ENCODE measurements at regions not wholly inside any gene's neighbourhood (a gene's known extent, or its start where the extent isn't known, plus 50 kb on each side); places are given as distances from the start of the nearest gene placed in this dataset.

DNA sequence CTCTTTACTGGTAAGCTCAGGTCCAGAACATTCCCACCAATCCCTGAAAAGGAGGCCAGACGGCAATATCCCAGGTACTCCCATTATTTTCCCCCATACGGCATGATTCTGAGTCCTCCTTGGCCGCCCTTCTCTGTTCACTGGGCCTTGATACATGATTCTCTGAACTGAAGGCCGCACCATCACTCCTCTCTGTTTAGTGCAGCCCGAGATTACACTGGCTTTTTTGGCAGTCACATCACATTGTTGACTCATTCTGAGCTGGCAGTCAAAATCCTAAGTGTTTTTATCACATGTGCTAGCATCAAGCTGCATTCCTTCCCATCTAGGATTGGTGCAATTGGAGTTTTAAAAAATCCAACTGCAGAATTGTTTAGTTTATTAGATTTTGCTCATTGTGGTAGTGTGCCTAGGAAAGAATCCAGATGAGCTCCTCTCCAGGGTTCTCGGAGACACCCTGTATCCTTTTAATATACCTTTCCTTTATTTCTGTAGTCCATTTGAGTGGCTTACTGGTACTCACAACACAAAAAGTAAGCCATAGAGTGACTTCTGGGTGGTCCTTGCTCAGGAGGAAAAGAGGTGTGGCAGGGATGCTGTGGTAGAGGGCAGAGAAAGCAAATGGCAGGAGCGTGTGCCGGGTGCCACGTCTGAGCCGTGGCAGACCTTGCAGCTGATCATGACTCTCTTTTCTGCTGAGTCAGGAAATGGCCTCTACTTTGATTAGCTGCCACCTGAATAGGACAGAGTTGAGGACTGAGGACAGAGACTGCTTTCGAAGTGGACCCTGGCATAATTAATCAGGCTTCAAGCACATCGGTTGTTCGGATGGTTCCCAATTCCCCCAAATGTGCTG is 121.1 kb upstream of the IL12B start:
- H3K4me3 ChIP-seq: no peak overlapping the region
- H3K9me2 ChIP-seq (replicated peaks; ENCODE audit: insufficient read depth): no peaks in the 10 kb centered on the region
- WGBS (ENCODE audit: low lambda C conversion rate, missing lambda C conversion rate): 82% methylated on average over 13 of the region's 13 CpGs
- no peaks in the 10 kb centered on the region for H3K9me3 ChIP-seq (ENCODE audit: low read depth)
- H3K4me2 ChIP-seq: no peak overlapping the region
- TF ChIP-seq, protein P1, sequence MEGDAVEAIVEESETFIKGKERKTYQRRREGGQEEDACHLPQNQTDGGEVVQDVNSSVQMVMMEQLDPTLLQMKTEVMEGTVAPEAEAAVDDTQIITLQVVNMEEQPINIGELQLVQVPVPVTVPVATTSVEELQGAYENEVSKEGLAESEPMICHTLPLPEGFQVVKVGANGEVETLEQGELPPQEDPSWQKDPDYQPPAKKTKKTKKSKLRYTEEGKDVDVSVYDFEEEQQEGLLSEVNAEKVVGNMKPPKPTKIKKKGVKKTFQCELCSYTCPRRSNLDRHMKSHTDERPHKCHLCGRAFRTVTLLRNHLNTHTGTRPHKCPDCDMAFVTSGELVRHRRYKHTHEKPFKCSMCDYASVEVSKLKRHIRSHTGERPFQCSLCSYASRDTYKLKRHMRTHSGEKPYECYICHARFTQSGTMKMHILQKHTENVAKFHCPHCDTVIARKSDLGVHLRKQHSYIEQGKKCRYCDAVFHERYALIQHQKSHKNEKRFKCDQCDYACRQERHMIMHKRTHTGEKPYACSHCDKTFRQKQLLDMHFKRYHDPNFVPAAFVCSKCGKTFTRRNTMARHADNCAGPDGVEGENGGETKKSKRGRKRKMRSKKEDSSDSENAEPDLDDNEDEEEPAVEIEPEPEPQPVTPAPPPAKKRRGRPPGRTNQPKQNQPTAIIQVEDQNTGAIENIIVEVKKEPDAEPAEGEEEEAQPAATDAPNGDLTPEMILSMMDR (IDR thresholded peaks at IDR 0.05; ENCODE audit: poor library complexity): no peak
- no peak for TF ChIP-seq EZH2 (IDR thresholded peaks at IDR 0.05; ENCODE audit: borderline replicate concordance)
- TF ChIP-seq EZH2phosphoT487 (IDR thresholded peaks at IDR 0.05; ENCODE audit: low read depth, severe bottlenecking, unreplicated experiment): no peak
- no peak overlapping the region for H2AFZ ChIP-seq
- peaks cover 4% of the 10 kb centered on the region for H3K4me1 ChIP-seq (ENCODE audit: insufficient read depth)
- no peaks in the 10 kb centered on the region for H3K36me3 ChIP-seq (replicated peaks; ENCODE audit: insufficient read depth, low read depth)
- no peak overlapping the region for H3K27ac ChIP-seq
- peak; percentile 62 for DNase-seq (ENCODE audit: low spot score)
- no peaks in the 10 kb centered on the region for H3K79me2 ChIP-seq
- no peaks in the 10 kb centered on the region for H3K27me3 ChIP-seq
- H4K20me1 ChIP-seq (ENCODE audit: insufficient read depth, poor library complexity, severe bottlenecking): no peaks in the 10 kb centered on the region

DNA sequence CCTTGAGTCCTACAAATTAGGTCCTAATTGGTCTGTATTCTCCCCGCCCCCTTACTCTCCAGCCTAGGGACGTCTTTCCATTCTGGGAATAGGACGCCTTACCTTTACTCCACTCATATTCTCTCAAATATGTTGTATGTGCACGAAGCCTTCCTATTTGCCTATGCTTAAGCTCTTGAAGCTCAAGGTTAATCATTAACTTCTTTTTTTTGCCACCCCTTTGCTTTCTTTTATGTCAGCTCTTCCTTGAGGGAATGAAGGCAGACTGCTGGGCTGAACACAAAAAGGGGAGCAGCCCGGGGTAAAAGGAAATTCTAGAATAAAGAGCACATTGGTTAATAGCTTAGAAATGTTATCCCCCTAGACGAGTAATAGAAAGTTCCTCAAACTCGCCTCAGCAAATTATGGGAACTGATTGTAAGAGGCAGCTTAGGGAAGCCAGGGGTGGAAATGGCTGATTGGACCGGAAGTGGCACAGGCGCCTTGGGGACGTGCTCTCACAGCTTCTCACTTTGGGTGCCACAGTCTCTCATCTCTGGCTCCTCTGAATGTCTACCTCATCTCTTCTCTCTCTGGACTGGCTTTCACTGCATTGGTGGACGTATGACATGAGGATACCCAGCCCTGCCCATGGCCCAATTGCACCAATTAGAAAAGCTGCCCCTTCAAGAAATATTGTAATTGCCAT is 122.3 kb upstream of the IL12B start:
- H3K27ac ChIP-seq: no peak overlapping the region
- H3K4me2 ChIP-seq: no peak overlapping the region
- no peaks in the 10 kb centered on the region for H4K20me1 ChIP-seq (ENCODE audit: insufficient read depth, poor library complexity, severe bottlenecking)
- H3K79me2 ChIP-seq: no peaks in the 10 kb centered on the region
- H3K4me3 ChIP-seq: no peak overlapping the region
- no peaks in the 10 kb centered on the region for H3K36me3 ChIP-seq (replicated peaks; ENCODE audit: insufficient read depth, low read depth)
- 82% methylated on average over 11 of the region's 11 CpGs for WGBS (ENCODE audit: low lambda C conversion rate, missing lambda C conversion rate)
- H2AFZ ChIP-seq: no peak overlapping the region
- H3K9me3 ChIP-seq (ENCODE audit: low read depth): no peaks in the 10 kb centered on the region
- H3K9me2 ChIP-seq (replicated peaks; ENCODE audit: insufficient read depth): no peaks in the 10 kb centered on the region
- peaks cover 4% of the 10 kb centered on the region for H3K4me1 ChIP-seq (ENCODE audit: insufficient read depth)
- TF ChIP-seq EZH2phosphoT487 (IDR thresholded peaks at IDR 0.05; ENCODE audit: low read depth, severe bottlenecking, unreplicated experiment): no peak
- TF ChIP-seq, protein P1 (IDR thresholded peaks at IDR 0.05; ENCODE audit: poor library complexity): no peak
- no peak for TF ChIP-seq EZH2 (IDR thresholded peaks at IDR 0.05; ENCODE audit: borderline replicate concordance)
- DNase-seq (ENCODE audit: low spot score): peak; percentile 56
- no peaks in the 10 kb centered on the region for H3K27me3 ChIP-seq

DNA sequence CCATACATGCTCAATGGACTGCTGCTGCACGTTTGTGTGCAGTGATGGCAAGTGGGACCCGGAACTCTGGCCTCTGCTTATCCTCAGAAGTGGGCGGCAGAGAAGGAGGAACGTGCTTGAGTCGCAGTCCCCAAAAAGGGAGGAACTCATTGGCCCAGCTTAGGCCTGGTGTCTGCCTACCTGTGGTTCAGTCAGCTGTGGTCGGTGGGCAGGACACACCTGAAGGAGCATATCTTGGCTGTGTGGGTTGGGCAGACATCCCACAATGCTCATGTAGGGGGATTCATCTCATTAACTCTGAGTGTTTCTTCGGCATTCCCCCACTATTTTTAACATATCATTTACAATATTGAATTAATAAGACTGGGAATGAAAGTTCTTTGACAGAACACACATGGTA is 122.9 kb upstream of the IL12B start:
- Histone ChIP-seq H3K79me2 (no peaks in the 10 kb centered on the region), H3K9me3 (ENCODE audit: low read depth) (no peaks in the 10 kb centered on the region), H3K9me2 (replicated peaks; ENCODE audit: insufficient read depth) (no peaks in the 10 kb centered on the region), H2AFZ (no peak overlapping the region), H4K20me1 (ENCODE audit: insufficient read depth, poor library complexity, severe bottlenecking) (no peaks in the 10 kb centered on the region), H3K27me3 (no peaks in the 10 kb centered on the region), H3K4me2 (no peak overlapping the region), H3K4me1 (ENCODE audit: insufficient read depth) (peaks cover 4% of the 10 kb centered on the region), H3K36me3 (replicated peaks; ENCODE audit: insufficient read depth, low read depth) (no peaks in the 10 kb centered on the region), H3K4me3 (no peak overlapping the region), H3K27ac (no peak overlapping the region)
- 91% methylated on average over 7 of the region's 7 CpGs for WGBS (ENCODE audit: low lambda C conversion rate, missing lambda C conversion rate)
- DNase-seq (ENCODE audit: low spot score): no peak
- TF ChIP-seq EZH2phosphoT487 (IDR thresholded peaks at IDR 0.05; ENCODE audit: low read depth, severe bottlenecking, unreplicated experiment) (no peak), EZH2 (IDR thresholded peaks at IDR 0.05; ENCODE audit: borderline replicate concordance) (no peak)
- TF ChIP-seq, protein P1 (IDR thresholded peaks at IDR 0.05; ENCODE audit: poor library complexity): no peak

Data from hepatocyte (in vitro differentiated cells).